HG03064 (cell line): ENCODE measurements at regions not wholly inside any gene's neighbourhood (a gene's known extent, or its start where the extent isn't known, plus 50 kb on each side); places are given as distances from the start of the nearest gene placed in this dataset.

Experiments
- ATAC-seq: cut with Tn5 transposase; IDR thresholded peaks from one replicate; pipeline ENCODE4 v1.9.1; 2021; ENCODE audit warnings: low read depth; ENCODE audit not compliant: unreplicated experiment

DNA sequence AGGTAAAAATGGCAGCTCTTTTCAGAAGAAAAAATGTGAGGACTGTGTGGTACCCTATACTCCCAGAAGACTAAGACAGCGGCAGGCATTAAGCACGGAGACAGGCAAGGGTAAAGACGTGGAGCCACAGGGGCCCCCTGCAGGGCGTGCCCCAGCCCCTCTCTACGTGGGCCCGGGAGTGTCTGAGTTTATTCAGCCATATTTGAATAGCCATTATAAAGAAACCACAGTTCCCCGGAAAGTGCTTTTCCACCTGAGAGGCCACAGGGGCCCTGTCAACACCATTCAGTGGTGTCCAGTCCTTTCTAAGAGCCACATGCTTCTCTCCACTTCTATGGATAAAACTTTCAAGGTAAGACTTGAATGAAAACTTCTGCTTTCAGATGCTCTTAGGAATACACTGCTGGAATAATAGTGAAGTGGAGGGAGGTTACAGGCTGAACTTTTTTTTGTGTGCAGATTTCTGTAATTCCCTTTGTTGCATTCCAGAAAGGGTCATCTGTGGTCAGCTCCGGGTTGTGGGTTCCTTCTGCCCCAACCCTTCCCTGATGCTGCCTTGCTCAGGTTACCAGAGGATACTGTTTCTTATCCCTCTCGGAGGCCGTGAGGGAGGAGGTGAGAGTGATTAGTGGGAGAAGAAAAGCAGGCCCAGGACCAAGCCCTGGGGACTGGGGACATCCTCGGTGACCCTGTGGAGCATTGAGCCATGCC, 58.4 kb downstream of the SLC25A47 start:
- ATAC-seq: no peak

DNA sequence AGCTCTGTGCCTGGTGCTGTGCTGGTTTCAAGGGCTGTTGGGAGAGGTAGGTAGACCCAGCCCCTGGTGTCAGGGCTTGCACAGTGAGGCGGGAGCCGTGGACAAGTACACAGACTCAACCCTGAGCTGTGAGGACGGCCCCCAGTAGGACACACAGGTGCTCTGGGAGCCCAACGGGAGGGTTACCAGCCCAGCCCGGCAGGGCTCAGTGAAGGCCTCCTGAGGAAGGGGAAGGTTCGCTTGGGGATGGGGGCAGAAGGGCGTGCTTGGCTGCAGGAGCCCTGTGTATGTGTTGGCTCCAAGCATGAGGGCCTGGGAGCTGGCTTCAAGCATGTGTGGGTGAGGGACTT, 58.9 kb downstream of the SLC25A47 start:
- no peak for ATAC-seq

DNA sequence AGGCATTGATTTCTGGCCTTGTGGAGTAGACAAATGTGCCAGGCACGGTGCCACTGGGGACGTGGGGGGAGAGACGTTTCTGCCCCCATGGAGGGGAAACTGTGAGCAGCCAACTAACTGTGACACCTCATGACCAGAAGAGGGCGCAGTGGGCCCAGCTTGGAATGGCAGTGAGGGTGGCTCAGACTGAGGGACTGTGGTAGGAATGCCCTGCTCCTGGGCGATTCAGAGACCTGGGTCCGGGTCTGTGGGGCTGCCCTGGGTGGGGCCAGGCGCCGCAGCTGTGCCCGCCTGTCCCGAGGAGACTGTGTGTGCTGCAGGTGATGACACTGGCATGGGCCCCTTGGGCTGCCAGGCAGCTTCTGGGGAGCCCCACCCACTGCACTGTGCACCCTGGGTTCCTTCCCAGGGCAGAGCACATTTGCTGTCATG, 60.6 kb downstream of the SLC25A47 start:
- ATAC-seq: no peak

DNA sequence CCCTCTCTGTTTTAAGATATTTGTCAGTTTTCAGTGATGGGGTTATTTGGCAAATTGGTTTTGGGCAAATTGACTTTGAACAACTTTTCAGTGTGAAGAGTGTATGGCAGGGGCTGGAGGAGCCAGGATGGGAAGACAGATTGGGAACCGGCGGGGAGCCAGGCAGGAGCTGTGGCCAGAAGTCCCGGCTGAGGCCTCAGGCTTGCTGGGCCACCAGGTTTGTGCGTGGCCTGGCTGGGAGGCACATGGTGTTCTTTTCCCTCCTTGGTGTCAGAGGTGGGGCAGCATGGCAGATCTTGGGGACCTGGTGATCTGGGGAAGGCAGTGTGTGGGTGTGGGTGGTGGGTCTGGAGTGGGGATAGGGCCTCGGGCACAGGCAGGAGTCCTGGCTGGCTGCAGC, 61.1 kb downstream of the SLC25A47 start:
- ATAC-seq: no peak

DNA sequence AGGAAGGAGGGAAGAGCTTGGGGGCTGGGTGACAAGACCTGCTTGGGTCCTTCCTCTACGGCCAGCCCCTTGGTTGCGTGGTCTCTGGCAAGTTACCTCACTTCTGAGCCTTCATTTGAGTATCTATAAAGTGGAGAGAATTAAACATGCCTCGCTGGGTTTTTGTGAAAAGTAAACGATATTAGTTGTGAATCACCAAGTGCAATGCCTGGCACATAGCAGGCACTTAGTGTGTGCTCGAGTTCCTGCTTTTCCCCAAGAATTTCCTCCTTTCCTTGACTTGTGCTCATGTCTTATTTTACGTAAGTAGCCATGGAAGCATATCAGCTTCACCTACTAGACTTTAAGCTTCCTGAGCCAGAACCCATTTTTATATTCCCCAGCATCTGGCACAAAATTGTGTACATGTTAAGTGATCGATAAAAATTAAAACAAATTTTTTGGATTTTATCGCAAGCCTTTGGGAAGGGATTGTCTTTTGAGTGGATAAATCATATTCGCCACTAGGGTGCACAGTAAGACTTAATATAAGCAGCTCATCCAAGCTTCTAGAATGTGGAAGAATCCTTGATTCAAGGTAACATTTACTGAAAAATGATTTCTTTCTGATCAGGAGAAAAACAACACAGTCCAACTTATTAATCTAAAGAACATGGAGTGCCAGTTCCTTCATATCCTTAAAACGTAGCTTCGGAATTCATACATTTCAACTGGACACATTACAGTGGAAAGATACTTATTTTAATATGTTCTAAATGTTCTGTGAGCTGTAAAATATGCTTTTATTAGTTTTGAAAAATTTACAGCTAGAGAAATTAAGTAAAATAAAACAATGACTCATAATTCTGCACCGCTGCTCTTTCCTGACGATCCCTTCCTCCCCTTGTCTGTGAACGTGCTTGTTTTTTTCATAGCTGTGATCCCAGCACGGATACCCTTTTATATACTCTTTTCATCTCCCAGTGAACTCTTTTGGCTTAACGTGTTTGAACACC, 62.0 kb downstream of the SLC25A47 start:
- ATAC-seq: no peak

DNA sequence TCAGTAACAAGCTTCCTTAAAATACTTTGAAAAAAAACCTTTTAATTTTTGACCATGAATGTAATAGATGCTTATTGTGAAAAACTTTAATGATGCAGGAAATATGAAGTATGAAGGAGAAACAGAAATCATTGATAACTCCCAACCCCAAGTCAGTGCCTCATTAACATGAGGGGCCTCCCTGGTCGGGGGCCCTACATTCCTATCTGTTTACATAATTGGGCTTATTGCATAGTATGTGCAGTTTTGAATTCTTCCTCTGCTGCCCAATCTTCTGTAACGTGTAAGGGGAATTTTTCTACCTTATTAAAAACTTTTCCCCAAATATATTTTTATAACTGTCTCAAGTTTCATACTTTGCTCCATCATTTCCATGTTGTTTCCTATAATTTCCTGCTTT, 63.0 kb downstream of the SLC25A47 start:
- no peak for ATAC-seq

DNA sequence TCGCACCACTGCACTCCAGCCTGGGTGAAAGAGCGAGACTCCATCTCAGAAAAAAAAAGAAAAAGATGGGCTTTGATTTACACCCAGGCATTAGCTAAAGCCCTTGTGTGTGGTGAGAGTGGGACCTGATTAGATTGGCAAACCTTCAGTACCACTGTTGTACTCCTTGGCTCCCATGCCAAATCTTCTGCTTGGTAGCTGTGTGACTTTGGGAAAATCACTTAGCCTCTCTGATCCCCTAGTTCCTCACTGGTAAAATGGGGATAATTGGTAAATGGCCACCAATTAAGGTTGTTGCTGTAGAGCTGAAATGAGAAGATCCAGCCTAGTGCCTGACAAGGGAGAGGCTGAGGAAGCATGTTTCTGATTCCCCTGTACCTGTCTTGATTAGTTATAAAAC, 63.7 kb downstream of the SLC25A47 start:
- ATAC-seq: no peak

DNA sequence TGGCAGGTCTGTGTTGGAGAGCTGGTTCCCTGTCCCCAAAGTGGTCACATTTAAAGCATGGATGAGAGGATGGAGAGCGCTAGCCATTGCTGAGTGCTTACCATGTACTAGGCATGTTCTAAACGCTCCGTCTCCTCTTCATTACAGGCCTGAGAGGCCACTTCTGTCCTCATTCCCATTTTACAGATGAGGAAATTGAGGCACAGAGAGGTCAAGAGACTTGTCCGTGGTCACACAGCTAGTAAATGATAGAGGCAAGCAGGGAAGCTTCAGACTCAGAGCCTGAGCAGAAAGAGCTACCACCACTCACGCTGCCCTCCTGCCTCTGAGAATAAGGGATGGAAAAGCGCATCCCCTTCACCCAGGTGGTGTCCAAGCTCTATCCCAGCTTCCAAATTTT, 64.3 kb downstream of the SLC25A47 start:
- no peak for ATAC-seq

DNA sequence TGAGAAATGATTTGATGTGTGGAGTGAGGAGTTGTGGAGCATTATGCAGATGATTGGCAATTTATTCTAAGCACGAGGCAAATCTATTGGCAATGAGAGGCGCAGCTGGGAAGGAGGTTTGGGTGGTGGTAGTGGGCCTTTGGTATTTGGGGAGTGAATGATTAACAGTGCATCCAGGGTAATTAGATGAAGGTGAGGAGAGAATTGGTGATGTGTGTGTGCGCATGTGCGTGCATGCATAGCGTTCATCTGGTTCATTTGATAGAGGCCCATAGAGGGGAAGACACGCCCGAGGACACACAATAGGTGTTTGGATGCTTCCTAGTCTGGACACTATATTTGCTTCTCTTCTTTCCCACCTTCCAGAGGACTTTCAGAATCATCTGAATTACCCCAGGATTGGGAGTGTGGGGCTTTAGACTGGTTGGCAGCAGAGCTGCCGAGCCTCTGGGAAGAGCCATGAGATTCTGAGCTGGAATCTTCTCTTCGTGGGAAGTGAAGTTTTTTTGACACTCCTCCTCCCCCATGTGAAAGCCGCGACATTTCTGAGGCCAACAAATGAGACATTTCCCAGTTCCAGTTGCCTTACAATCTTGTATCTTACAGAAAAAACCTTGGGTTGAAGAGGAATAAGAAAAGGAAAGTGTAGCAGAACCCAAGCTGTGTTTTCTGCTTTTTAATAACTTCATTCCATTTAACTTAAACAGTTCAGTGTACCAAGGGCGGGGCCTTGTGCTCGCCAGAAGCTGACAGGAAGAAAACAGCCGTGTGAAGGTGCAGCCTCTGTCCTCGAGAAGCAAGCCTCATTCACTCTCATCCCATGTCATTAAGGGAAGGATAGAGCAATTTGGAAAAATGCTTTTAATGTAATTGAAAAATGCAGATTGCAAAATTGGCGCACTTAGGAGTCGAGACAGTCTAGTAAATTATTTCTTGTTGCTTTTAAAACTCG, 65.2 kb downstream of the SLC25A47 start:
- ATAC-seq: no peak

DNA sequence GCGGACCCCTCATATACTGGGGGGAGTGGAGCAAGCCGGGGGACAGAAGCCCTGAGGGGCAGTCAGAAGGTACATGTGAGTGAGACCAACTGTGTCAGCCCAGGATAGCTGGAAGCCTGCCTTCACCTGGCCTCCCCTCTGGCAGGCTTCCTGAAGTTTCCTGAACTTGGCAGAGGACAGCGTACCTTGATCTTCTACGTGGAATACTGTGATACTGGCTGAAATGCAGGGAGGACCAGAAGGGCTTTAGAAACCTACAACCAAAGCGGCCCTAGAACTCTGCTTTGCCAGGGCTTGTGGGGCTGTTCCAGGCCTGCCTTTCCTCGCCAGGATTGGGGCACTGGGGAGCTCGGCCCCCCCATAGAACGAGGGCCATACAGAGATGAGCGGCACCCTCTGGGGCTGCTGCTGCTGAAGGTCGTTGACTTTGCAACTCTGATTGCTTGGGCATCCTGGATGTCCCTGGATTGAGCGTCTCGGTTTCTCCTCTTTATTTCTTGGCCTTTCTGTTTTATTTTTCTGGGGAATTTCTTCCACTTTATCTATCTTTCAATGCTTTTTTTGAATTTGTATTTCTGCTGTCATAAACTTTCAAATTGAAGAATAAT, 66.5 kb downstream of the SLC25A47 start:
- no peak for ATAC-seq

DNA sequence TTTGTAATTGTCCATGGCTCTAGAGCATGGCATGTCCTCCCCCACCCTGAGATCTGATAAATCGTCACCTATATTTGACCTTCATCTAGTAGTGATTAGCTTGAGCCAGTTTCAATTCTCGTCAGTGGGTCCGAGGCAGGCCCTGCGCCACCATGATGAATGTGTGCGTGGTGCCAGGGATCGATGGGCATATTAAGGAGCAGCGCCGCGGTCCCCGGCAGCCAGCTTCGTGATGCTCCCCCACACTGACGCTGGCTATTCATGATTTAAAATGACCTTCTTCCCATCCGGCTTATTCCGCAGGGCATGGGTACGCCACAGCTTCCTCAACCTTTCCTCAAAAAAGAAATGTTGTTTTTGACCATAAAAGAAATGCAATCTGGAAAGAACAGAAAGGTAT, 68.0 kb downstream of the SLC25A47 start:
- ATAC-seq: no peak

DNA sequence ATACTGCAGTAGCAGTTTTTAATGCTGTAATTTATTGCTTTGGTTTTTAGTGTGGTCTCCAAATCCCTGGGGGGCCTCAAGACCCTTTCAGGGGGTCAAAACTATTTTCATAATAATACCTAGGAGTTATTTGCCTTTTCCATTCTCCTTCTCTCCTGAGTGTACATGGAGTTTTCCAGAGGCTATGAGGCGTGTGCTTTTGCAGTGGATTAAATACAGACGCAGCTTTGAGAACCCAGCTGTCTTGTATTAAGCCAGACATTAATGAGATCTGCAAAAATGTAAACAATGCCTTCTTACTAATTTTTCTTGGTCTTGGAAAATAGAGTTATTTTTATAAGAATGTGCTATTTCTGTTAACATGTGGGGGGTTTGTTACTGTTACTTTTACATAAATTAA, 68.6 kb downstream of the SLC25A47 start:
- ATAC-seq: no peak

DNA sequence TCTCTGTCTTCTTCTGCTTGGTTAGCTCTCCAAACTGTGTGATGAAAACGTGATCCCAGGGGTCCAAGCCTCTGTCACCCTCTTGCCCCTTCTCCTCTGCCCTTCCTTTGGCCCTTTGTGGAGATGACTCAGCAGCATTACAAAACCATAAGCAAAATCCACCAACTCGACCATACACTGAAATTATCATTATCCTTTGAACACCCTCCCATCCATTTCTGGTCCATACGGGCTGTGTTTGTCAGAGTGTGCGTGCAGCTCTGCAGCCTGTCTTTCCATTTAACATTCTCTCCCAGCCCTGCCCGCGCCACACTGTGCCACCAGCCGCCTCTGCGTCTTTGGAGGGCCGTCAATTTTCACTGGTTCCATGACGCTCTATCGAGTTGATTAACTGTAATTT, 69.2 kb downstream of the SLC25A47 start:
- ATAC-seq: no peak

DNA sequence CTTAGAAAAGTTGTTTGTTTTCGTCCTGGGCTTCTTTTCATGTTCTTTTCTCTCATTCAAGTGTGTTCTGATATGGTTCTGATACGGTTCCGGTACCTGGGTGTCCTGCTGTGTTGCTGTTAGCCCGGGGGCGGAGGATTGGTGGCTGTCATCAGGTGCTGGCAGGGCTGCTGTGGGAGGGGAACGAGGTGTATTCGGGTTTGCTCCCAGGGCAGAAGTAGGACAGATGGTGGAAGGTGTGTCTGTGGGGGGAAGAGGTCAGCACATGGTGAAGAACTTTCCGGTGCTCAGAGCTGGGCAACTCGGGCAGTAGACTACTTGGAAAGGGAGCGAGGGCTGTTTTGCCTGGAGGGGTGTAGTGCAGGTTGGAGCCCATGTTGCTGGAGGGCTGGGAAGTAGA, 70.2 kb downstream of the SLC25A47 start:
- ATAC-seq: no peak

DNA sequence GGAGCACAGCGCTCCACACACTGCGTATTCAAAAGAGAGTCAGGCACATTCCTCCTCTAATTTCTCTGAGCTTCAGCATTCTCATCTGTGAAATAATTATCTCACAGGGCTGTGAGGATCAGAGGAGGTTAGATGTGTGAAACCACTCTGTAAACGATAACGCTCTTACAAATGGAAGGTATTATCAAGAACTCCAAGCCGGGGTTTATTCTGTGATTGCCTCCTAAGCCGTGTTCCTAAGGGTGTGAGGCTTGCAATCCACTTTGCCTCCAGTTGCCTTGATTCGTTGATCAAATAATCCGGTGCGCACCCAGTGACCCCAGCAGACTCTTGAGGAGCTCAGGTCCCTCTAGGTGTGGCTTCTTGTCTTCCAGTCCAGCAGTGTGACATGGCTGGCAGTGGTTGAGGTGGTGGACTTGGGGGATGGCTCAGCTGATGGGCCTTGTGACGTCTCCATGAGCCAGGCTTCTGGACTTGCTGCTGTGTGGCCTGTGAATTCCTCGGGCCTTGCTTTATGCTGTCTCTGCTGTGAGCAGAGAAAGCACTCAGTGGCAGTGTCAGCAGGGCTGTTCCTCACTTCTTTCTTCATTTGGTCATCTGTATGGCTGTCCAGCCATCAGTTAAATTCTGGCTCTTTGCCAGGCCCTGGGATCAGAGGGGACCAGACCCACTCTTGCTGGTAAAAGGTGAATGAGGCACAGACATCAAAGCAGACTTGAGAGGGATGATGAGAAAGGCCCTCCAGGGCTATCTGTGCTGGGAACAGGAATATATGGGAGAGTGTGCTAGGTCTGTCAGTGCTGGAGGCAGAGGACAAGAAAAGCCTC, 71.0 kb downstream of the SLC25A47 start:
- ATAC-seq: no peak

DNA sequence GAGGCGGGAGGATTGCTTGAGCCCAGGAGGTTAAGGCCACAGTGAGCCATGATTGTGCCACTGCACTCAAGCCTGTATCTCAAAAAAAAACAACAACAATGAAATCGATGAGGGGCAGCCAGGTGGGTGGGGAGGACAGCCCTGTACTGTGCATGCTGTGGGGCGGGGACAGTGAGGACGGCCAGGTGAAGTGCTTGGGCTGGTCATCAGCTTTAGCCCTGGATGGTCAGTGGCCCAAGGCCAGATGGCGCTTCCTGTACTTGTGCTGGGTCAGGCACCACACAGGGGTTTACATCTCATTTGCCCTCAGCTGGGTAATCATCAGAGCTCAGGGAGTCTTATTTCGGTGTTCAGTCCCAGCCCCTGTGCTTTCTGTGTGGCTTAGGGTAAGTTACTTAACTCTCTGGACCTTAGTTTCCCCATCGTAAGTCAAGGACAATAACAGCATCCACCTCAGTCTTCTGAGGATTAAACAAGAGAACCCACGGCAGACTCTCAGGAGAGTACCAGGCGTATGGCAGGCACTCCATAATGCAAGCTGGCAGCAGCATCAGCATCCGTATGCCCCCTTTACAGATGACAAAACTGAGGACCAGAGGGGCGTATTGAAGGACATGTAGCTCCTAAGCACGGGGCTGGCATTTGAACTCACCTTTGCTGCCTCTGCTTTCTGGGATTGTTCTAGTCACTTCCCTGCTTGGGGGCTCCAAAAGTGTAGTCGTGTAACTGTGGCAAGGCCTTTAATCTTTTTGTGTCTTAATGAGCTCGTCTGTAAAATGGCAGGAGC, 71.9 kb downstream of the SLC25A47 start:
- ATAC-seq: no peak

DNA sequence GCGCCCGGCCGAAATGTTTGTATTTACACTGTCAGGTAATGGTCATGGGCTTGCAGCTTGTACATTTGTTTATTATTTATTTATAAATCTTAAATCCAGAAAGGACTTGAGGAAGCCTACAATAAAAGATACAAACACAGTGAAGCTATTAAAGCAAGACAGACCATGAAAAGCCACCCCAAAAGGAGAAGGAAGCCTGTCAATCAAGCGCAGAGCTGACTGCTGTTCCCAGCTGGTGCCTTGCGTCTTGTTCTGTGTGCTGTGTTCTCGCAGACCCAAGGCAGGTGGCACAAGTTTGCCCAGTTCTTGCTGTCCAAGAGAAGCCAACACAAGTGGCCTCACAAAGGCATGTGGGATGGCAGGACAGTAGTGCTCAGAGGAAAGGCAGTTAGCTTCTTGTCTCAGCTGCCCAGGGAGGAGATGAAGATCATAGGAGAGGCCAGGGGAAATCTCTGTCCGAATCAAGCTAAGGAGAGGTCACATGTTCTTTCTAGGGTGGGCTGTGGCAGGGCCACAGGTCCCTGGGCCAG, 73.2 kb downstream of the SLC25A47 start:
- no peak for ATAC-seq

DNA sequence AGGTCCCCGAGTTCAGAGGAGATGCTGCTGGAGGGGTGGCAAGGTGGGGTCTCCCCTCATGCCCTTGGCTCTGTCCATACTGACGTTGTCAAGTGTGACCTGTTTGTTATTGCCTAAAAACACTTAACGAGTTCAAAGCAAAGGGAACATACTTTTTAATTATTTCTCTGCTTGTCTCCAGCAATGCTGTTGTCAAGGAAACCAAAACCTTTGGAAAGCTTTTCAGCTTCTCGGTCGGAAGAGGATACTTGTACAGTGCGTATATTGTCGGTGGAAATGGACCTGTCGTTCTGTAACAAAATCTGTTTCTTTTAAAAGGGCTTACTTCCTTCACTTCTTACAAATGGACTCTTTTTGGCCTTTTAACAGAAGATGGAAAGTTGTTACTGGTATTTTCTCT, 73.9 kb downstream of the SLC25A47 start:
- no peak for ATAC-seq

DNA sequence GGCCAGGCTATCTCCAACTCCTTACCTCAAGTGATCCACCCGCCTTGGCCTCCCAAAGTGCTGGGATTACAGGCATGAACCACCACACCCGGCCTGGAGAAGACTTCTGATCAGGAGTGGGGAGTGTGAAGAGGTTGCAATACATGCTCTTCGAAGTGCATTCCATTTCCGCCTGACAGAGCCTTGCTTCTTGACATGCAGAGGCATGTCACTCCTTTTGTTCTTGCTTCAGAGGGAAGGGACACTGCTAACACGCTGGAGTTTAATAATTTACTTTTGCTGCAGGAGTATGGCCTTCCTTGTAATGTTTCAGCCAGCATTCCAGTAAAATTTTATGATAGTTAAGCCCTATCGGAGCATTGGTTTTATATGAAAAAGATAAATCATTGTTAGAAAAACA, 74.9 kb downstream of the SLC25A47 start:
- no peak for ATAC-seq
